GM21717 (cell line): ENCODE measurements at regions not wholly inside any gene's neighbourhood (a gene's known extent, or its start where the extent isn't known, plus 50 kb on each side); places are given as distances from the start of the nearest gene placed in this dataset.
"Not testable (repeated sequence)": the region's sequence is repeated elsewhere in the genome, so short reads cannot be mapped to it uniquely, and the experiment has no call there.

ENCODE experiments used
- ATAC-seq: cut with Tn5 transposase; IDR thresholded peaks from one replicate; pipeline ENCODE4 v1.9.1; 2021; ENCODE audit warnings: mild to moderate bottlenecking, moderate library complexity; ENCODE audit not compliant: unreplicated experiment

GRCh38 chr15:70578196-70578595, 185.2 kb downstream of the UACA start:
- no peak for ATAC-seq

- no peak for ATAC-seq
Measured at GRCh38 chr15:70576696-70577095, 186.7 kb downstream of the UACA start.

- no peak for ATAC-seq
Measured at GRCh38 chr15:70576276-70576675, 187.1 kb downstream of the UACA start.

GRCh38 chr15:70575231-70576226, 187.8 kb downstream of the UACA start:
- no peak for ATAC-seq

- ATAC-seq: not testable (repeated sequence)
Measured at GRCh38 chr15:70574325-70574724, 189.0 kb downstream of the UACA start.

- no peak for ATAC-seq
Measured at GRCh38 chr15:70573121-70573850, 190.1 kb downstream of the UACA start.

- ATAC-seq: no peak
Measured at GRCh38 chr15:70569714-70570231, 193.6 kb downstream of the UACA start.

GRCh38 chr15:70569091-70569713, 194.2 kb downstream of the UACA start:
- ATAC-seq: no peak

- ATAC-seq: no peak
Measured at GRCh38 chr15:70566989-70567388, 196.4 kb downstream of the UACA start.

GRCh38 chr15:70566047-70566835, 197.1 kb downstream of the UACA start:
- ATAC-seq: no peak

- ATAC-seq: no peak
Measured at GRCh38 chr15:70563561-70564095, 199.7 kb downstream of the UACA start.

GRCh38 chr15:70562906-70563305, 200.5 kb downstream of the UACA start:
- ATAC-seq: no peak

- ATAC-seq: no peak
Measured at GRCh38 chr15:70561885-70562284, 201.5 kb downstream of the UACA start.

- no peak for ATAC-seq
Measured at GRCh38 chr15:70560617-70561328, 202.6 kb downstream of the UACA start.

GRCh38 chr15:70559265-70560239, 203.8 kb downstream of the UACA start:
- no peak for ATAC-seq

- no peak for ATAC-seq
Measured at GRCh38 chr15:70558406-70559264, 204.7 kb downstream of the UACA start.

- no peak for ATAC-seq
Measured at GRCh38 chr15:70557521-70558258, 205.7 kb downstream of the UACA start.
